GM19023 (cell line): ENCODE measurements at regions not wholly inside any gene's neighbourhood (a gene's known extent, or its start where the extent isn't known, plus 50 kb on each side); places are given as distances from the start of the nearest gene placed in this dataset.

Source experiments
- ATAC-seq: cut with Tn5 transposase; IDR thresholded peaks from one replicate; pipeline ENCODE4 v1.9.1; 2021; ENCODE audit warnings: mild to moderate bottlenecking, moderate library complexity; ENCODE audit not compliant: unreplicated experiment

- ATAC-seq: no peak
Measured at GRCh38 chr9:106689089-106689488, 173.9 kb upstream of the ZNF462 start.

- ATAC-seq: no peak
Measured at GRCh38 chr9:106691627-106692026, 171.3 kb upstream of the ZNF462 start.

- no peak for ATAC-seq
Measured at GRCh38 chr9:106693558-106693957, 169.4 kb upstream of the ZNF462 start.

GRCh38 chr9:106696804-106697203 is 166.2 kb upstream of the ZNF462 start:
- no peak for ATAC-seq

DNA sequence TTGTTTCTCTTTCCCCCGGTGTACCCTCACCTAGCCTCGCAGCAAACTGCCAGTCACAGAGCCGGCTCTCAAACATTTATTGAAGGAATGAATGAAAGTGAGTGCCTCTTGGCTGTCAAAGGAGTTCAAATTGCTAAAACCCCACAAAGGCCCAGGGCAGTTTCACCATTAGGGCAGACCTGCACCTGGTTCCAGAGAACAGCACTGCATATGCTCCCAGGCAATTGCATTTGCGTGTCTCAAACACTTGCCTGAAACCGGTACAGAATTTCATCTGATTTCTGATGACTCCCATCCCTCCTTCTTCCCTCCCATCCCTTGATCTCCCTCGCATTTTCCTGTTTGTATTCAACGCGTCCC is 165.6 kb upstream of the ZNF462 start:
- no peak for ATAC-seq

- no peak for ATAC-seq
Measured at GRCh38 chr9:106697750-106698502, 165.0 kb upstream of the ZNF462 start.

DNA sequence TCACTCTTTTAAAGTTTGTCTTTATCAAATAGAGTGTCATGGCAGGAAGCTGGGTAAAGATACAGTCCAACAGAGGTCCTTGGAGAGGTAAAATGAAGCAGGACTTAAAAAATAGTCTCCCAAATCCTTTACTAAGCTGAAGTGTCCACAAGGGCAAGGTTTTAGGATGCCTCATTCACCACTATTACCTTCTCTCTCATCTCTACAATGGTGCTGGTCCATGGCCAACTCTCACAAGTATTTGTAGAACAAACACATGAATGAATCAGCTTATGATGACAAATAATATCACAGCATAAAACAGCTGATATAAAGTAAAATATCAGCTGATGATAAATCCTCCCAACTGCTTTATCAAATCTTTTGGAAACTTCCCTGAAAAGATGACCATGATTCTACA is 162.3 kb upstream of the ZNF462 start:
- no peak for ATAC-seq

- no peak for ATAC-seq
Measured at GRCh38 chr9:106701611-106702010, 161.4 kb upstream of the ZNF462 start.

GRCh38 chr9:106704056-106704615 is 158.8 kb upstream of the ZNF462 start:
- ATAC-seq: no peak

GRCh38 chr9:106707291-106707690 is 155.7 kb upstream of the ZNF462 start:
- ATAC-seq: no peak

GRCh38 chr9:106707738-106708474 is 155.1 kb upstream of the ZNF462 start:
- no peak for ATAC-seq

DNA sequence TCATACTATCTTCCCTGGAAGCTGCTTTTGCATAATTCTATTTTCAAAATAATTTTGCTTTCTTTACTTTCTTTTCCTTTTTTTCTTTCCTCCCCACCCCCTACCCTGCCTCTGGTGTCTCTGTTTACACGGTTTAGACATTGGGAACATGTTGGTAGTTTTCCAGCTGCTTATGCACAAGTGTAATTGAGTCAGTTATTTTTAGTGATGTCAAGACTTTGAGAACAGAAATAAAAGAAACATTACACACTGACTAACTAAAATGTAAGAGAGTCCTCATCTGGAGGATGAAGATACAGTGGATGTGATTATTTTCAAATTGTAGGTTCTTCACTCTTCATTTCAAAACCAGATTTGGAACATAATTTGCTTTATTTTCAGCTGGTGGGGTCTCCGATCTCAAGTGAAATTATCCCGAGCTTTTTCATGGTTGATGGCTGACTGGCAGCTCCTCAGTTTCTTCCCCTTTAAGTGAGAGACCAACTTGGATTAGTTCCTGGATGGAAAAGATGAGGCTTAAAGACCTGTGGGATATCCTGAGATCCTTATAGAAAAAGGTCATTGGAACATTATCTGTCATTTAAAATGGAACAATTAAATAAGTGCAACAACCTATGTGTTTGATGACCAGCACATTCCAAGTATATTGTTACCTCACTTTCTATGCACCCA is 154.4 kb upstream of the ZNF462 start:
- no peak for ATAC-seq

GRCh38 chr9:106712279-106712678 is 150.7 kb upstream of the ZNF462 start:
- ATAC-seq: no peak

GRCh38 chr9:106713206-106713605 is 149.8 kb upstream of the ZNF462 start:
- ATAC-seq: no peak

DNA sequence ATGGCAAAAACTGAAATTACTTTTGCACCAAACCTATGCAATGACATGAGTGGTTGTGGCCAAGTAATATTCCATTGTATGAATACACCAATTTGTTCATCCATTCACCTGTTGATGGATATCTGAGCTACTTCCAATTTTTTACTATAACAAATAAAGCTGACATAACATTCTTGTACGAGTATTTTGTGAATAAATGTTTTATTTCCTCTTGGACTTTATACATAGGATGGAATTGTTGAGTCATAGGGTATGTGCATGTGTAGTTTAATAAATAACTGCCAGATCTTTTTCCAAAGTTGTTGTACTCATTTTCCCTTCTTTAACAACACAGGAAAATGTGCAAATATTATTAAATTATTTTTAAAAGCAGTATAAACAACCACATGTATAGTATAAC is 146.1 kb upstream of the ZNF462 start:
- ATAC-seq: no peak

GRCh38 chr9:106717686-106718085 is 145.3 kb upstream of the ZNF462 start:
- no peak for ATAC-seq

GRCh38 chr9:106718936-106719335 is 144.0 kb upstream of the ZNF462 start:
- no peak for ATAC-seq

DNA sequence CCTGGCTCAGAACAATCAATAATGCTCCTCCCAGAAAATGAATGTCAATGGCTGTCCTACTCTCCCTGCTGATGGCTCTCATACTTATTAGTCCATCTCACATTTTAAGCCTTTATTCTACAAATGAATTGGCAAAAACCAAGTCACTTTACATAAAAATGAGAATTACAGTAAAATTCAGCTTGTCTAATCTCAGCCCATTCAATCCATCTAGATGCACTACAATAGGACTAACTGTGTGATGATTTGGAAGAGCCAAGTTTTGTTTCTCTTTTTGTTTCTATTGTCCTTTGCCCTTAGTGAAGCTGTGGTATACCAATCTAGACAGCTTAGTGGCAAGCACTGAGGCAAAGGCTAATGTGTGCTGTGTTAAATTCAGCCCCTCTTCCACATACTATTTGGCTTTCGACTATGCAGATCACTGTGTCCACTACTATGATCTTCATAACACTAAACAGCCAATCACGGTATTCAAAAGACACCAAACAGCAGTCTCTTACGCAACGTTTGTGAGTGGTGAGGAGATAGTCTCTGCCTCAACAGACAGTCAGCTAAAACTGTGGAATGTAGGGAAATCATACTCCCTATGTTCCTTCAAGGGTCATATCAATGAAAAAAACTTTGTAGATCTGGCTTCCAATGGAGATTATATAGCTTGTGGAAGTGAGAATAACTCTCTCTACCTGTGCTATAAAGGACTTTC is 140.8 kb upstream of the ZNF462 start:
- ATAC-seq: no peak

GRCh38 chr9:106723926-106724325 is 139.0 kb upstream of the ZNF462 start:
- ATAC-seq: no peak

GRCh38 chr9:106724566-106724965 is 138.4 kb upstream of the ZNF462 start:
- ATAC-seq: no peak
